Fibroblast of villous mesenchyme (primary cell): ENCODE measurements at regions not wholly inside any gene's neighbourhood (a gene's known extent, or its start where the extent isn't known, plus 50 kb on each side); places are given as distances from the start of the nearest gene placed in this dataset.

Experiments used
- DNase-seq: peaks from one replicate; pipeline ENCODE4 v3.0.0-alpha.2; 2010; ENCODE audit warnings: low read depth
- H3K4me3 ChIP-seq: 2 replicates; pipeline ENCODE4 v1.5.1; 2011; ENCODE audit warnings: low read depth, mild to moderate bottlenecking, low read length
- CTCF ChIP-seq: IDR thresholded peaks from 2 replicates; pipeline ENCODE4 v1.5.1; 2012; ENCODE audit warnings: low read depth, mild to moderate bottlenecking, low read length; ENCODE audit not compliant: insufficient read depth

- no peak for TF ChIP-seq CTCF
- no peak overlapping the region for H3K4me3 ChIP-seq
- no peak for DNase-seq
Observed at GRCh38 chr12:63018273-63018672, 83.3 kb upstream of the PPM1H start.

GRCh38 chr12:63013302-63013701 lies 78.4 kb upstream of the PPM1H start:
- no peak for TF ChIP-seq CTCF
- no peak overlapping the region for H3K4me3 ChIP-seq
- no peak for DNase-seq

GRCh38 chr12:63010698-63011097 lies 75.7 kb upstream of the PPM1H start:
- no peak for DNase-seq
- no peak for TF ChIP-seq CTCF
- H3K4me3 ChIP-seq, result no peak overlapping the region

GRCh38 chr12:63008372-63008771 lies 73.4 kb upstream of the PPM1H start:
- no peak overlapping the region for H3K4me3 ChIP-seq
- no peak for DNase-seq
- TF ChIP-seq CTCF, result no peak

- no peak for TF ChIP-seq CTCF
Observed at GRCh38 chr12:63007726-63008125, 72.8 kb upstream of the PPM1H start.

GRCh38 chr12:63006536-63006935 lies 71.6 kb upstream of the PPM1H start:
- no peak for TF ChIP-seq CTCF
- DNase-seq, result no peak
- H3K4me3 ChIP-seq, result no peak overlapping the region

More at GRCh38 chr12:63007726-63008125, 72.8 kb upstream of the PPM1H start:
- DNase-seq, result no peak
- H3K4me3 ChIP-seq, result no peak overlapping the region

- no peak overlapping the region for H3K4me3 ChIP-seq
- no peak for DNase-seq
- no peak for TF ChIP-seq CTCF
Observed at GRCh38 chr12:63005382-63005781, 70.4 kb upstream of the PPM1H start.
